Duodenal mucosa (tissue), 2 donors: ENCODE measurements at regions not wholly inside any gene's neighbourhood (a gene's known extent, or its start where the extent isn't known, plus 50 kb on each side); places are given as distances from the start of the nearest gene placed in this dataset.
"Not testable (repeated sequence)": the region's sequence is repeated elsewhere in the genome, so short reads cannot be mapped to it uniquely, and the experiment has no call there.

Experiments
- H3K27ac ChIP-seq: one replicate; pipeline ENCODE4 v1.7.0; 2013; ENCODE audit warnings: low read depth, low read length
- H3K27me3 ChIP-seq, 2 donors: one replicate each; pipeline ENCODE4 v1.7.0; 2013; ENCODE audit warnings: low read length in 2 of 2, control low read depth in 1 of 2; ENCODE audit not compliant: insufficient read depth in 2 of 2, control insufficient read depth in 1 of 2
- H3K36me3 ChIP-seq, 2 donors: one replicate each; pipeline ENCODE4 v1.7.0; 2013; ENCODE audit warnings: low read length in 2 of 2, control low read depth in 1 of 2; ENCODE audit not compliant: insufficient read depth in 2 of 2, control insufficient read depth in 1 of 2
- H3K4me1 ChIP-seq, 2 donors: one replicate each; pipeline ENCODE4 v1.7.0; 2013; ENCODE audit warnings: low read length in 2 of 2, control low read depth in 1 of 2; ENCODE audit not compliant: insufficient read depth in 2 of 2, control insufficient read depth in 1 of 2
- H3K4me3 ChIP-seq, 2 donors: one replicate each; pipeline ENCODE4 v1.7.0; 2013; ENCODE audit warnings: low read length in 2 of 2, low read depth in 1 of 2
- H3K9ac ChIP-seq, 2 donors: one replicate each; pipeline ENCODE4 v1.7.0; 2013; ENCODE audit warnings: low read length in 2 of 2, low read depth in 1 of 2
- H3K9me3 ChIP-seq, 2 donors: one replicate each; pipeline ENCODE4 v1.7.0; 2013; ENCODE audit warnings: low read length in 2 of 2, control low read depth in 1 of 2; ENCODE audit not compliant: control insufficient read depth in 1 of 2

DNA sequence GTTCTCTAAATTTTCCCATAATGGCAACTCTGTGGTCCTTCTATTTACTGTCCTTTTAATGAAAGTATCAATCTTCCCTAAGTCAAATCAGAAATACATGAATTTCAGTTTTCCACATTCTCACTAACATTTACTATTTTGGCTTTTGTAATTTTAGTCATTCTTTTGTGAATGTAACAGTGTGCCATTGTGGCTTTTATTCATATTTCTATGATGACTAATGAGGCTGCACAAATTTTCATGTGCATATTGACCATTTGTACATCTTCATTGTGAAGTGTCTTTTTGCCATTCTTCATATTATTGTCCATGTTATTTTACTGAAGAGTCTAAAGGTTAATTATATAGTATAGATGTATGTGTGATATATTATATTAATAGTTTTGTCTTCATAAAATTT, 431.0 kb upstream of the BRINP3 start:
- Histone ChIP-seq H3K27ac (no peak overlapping the region), H3K9me3 (peaks cover 0 to 1% of the 10 kb centered on the region in 2 donors), H3K36me3 (no peaks in the 10 kb centered on the region), H3K4me1 (no peaks in the 10 kb centered on the region), H3K4me3 (no peak overlapping the region), H3K27me3 (no peaks in the 10 kb centered on the region), H3K9ac (no peak overlapping the region)

- Histone ChIP-seq H3K4me1 (no peaks in the 10 kb centered on the region), H3K9me3 (no peaks in the 10 kb centered on the region), H3K27me3 (no peaks in the 10 kb centered on the region), H3K27ac (no peak overlapping the region), H3K9ac (no peak overlapping the region), H3K4me3 (no peak overlapping the region), H3K36me3 (no peaks in the 10 kb centered on the region)
These were observed 458.3 kb upstream of the BRINP3 start for GRCh38 chr1:190935925-190936324.

- H3K9me3 ChIP-seq: no peaks in the 10 kb centered on the region
- H3K27ac ChIP-seq: no peak overlapping the region
- no peak overlapping the region for H3K9ac ChIP-seq
- no peaks in the 10 kb centered on the region for H3K4me1 ChIP-seq
- no peaks in the 10 kb centered on the region for H3K36me3 ChIP-seq
- H3K4me3 ChIP-seq: no peak overlapping the region
- H3K27me3 ChIP-seq: no peaks in the 10 kb centered on the region
These were observed 458.7 kb upstream of the BRINP3 start for GRCh38 chr1:190936337-190936736.

GRCh38 chr1:190940951-190941350, 463.3 kb upstream of the BRINP3 start:
- H3K36me3 ChIP-seq: no peaks in the 10 kb centered on the region
- no peak overlapping the region for H3K4me3 ChIP-seq
- no peaks in the 10 kb centered on the region for H3K9me3 ChIP-seq
- no peak overlapping the region for H3K9ac ChIP-seq
- H3K4me1 ChIP-seq: no peaks in the 10 kb centered on the region
- H3K27me3 ChIP-seq: no peaks in the 10 kb centered on the region
- no peak overlapping the region for H3K27ac ChIP-seq

DNA sequence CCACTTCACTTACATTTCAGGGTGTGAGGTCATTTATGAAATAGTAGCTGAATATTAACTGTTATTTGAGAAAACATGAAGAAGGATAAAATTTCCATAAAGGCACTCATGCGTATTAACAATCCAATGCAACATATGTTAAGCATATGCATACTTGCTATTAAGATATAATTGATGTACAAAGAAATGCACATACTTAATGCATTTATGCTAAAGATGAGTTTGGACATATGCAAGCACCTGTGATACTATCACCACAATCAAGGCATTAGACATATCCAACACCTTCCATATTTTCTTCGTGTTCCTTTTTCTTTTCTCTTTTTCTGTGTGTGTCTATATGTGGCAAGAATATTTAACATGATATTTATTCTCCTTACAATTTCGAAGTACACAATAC, 464.8 kb upstream of the BRINP3 start:
- H3K27ac ChIP-seq: no peak overlapping the region
- no peaks in the 10 kb centered on the region for H3K4me1 ChIP-seq
- no peaks in the 10 kb centered on the region for H3K9me3 ChIP-seq
- no peak overlapping the region for H3K9ac ChIP-seq
- no peak overlapping the region for H3K4me3 ChIP-seq
- H3K27me3 ChIP-seq: no peaks in the 10 kb centered on the region
- no peaks in the 10 kb centered on the region for H3K36me3 ChIP-seq

DNA sequence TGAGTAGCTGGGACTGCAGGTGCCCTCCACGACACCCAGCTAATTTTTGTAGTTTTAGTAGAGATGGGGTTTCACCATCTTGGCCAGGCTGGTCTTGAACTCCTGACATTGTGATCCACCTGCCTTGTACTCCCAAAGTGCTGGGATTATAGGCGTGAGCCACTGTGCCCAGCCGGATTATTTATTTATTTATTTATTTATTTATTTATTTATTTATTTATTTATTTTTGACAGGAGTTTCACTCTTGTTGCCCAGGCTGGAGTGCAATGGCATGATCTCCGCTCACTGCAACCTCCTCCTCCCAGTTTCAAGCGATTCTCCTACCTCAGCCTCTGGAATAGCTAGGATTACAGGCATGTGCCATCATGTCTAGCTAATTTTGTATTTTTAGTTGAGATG, 466.1 kb upstream of the BRINP3 start:
- H3K27ac ChIP-seq, H3K9me3 ChIP-seq, H3K9ac ChIP-seq, H3K4me3 ChIP-seq, H3K4me1 ChIP-seq, H3K27me3 ChIP-seq, H3K36me3 ChIP-seq: not testable (repeated sequence)

DNA sequence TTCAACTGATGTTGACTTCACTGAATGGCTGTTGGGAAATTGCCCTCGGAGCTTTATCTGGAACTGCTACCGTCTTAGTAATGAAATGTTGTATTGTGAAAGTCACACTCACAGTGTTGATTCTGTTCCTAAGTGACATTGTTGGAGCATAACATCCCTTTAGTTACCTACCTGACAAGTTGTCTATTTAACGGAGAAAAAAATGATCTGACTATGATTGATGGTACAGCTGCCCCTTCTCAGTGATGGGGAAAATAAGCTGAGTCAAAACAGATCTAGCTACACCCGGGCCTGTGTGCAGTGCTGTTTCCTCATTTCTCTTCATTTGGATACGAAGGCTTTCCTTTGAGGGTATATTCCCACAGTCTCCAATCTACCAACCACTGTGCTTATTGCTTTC, 472.3 kb upstream of the BRINP3 start:
- H3K36me3 ChIP-seq: no peaks in the 10 kb centered on the region
- no peak overlapping the region for H3K27ac ChIP-seq
- no peaks in the 10 kb centered on the region for H3K27me3 ChIP-seq
- no peak overlapping the region for H3K9ac ChIP-seq
- no peaks in the 10 kb centered on the region for H3K4me1 ChIP-seq
- no peak overlapping the region for H3K4me3 ChIP-seq
- H3K9me3 ChIP-seq: peaks cover 0 to 3% of the 10 kb centered on the region in 2 donors

- no peak overlapping the region for H3K9ac ChIP-seq
- no peaks in the 10 kb centered on the region for H3K36me3 ChIP-seq
- no peaks in the 10 kb centered on the region for H3K4me1 ChIP-seq
- no peak overlapping the region for H3K4me3 ChIP-seq
- H3K27ac ChIP-seq: no peak overlapping the region
- H3K9me3 ChIP-seq: no peaks in the 10 kb centered on the region
- no peaks in the 10 kb centered on the region for H3K27me3 ChIP-seq
These were observed 479.9 kb upstream of the BRINP3 start for GRCh38 chr1:190957565-190957964.

GRCh38 chr1:190963321-190963720, 485.7 kb upstream of the BRINP3 start:
- Histone ChIP-seq H3K36me3 (no peaks in the 10 kb centered on the region), H3K4me3 (no peak overlapping the region), H3K4me1 (no peaks in the 10 kb centered on the region), H3K27me3 (no peaks in the 10 kb centered on the region), H3K9ac (no peak overlapping the region), H3K27ac (no peak overlapping the region), H3K9me3 (no peaks in the 10 kb centered on the region)

GRCh38 chr1:190975827-190976226, 498.2 kb upstream of the BRINP3 start:
- Histone ChIP-seq H3K27ac (no peak overlapping the region), H3K36me3 (no peaks in the 10 kb centered on the region), H3K27me3 (no peaks in the 10 kb centered on the region), H3K9ac (no peak overlapping the region), H3K4me3 (no peak overlapping the region), H3K9me3 (no peaks in the 10 kb centered on the region), H3K4me1 (no peaks in the 10 kb centered on the region)

DNA sequence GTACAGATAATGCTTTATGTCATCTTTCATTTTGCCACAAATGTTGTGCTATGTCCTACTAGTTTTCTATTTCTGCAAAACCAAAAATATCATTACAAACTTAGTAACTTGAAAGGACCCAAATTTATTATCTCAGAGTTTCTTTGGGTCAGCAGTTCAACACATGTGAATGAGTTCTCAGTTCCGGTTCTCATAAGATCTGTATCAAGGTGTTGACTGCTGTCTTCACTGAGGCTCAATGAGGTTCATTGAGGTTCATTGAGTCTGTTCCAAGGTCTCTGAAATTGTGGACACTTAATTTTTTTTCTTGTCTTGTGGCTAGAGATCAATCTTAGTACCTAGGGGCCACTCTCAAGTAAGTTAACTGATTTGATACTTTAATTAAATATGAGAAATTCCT, 525.1 kb upstream of the BRINP3 start:
- H3K9ac ChIP-seq: no peak overlapping the region
- H3K27me3 ChIP-seq: no peaks in the 10 kb centered on the region
- H3K4me1 ChIP-seq: no peaks in the 10 kb centered on the region
- no peaks in the 10 kb centered on the region for H3K9me3 ChIP-seq
- no peak overlapping the region for H3K27ac ChIP-seq
- no peak overlapping the region for H3K4me3 ChIP-seq
- H3K36me3 ChIP-seq: no peaks in the 10 kb centered on the region
